Stimulated activated CD4-positive, alpha-beta T cell treated with anti-CD3 and anti-CD28 coated beads, Interleukin-1b, Interleukin-23, amount 100 ng/mL, for 4 hours (primary cell): ENCODE measurements at regions not wholly inside any gene's neighbourhood (a gene's known extent, or its start where the extent isn't known, plus 50 kb on each side); places are given as distances from the start of the nearest gene placed in this dataset.
A peak's percentile ranks its signal among the peaks of the same experiment; 100 is the strongest.
"Not testable (repeated sequence)": the region's sequence is repeated elsewhere in the genome, so short reads cannot be mapped to it uniquely, and the experiment has no call there.

Source experiments
- DNase-seq, 2 donors: peaks; one replicate each; pipeline ENCODE4 v3.0.0-alpha.2; 2020; ENCODE audit warnings: low read depth in 2 of 2

DNA sequence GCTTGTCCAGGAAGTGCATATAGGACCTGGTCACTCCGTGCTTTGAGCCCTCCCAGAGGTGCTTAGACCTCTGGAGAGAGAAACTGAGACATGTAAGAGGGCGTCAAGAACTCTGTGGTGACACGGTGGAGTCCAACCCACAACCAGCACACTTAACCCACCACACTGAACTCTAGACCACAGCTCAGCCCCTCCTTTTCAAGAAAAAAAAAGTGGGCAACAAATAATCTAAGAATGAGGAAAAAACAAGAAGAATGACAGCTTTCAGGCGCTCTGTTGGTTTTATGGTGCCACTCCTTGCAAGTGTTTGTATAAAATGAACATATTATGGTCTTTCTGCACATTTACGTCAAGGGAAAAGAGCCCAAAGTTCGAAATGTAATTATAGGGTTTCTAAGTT is 50.2 kb upstream of the SNAPC3 start:
- DNase-seq, result no peak

DNA sequence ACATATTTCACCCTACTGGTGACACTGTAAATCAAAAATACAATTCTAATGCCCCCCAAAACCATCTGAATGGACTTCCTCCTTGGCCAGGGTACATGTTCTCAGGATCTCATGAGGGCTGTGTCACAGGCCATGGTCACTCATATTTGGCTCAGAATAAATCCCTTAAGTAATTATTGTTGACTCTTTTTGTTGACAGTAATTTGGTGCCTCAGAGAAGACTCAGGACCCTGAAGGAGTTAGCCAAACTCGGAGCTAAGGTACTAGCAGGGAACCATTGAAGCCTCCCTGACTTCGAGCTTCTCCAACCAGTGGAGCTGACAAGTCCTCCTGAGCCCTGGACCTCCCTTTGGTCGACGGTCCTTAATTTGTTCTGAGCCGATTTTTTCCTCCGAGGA is 51.2 kb upstream of the SNAPC3 start:
- DNase-seq, result no peak

DNA sequence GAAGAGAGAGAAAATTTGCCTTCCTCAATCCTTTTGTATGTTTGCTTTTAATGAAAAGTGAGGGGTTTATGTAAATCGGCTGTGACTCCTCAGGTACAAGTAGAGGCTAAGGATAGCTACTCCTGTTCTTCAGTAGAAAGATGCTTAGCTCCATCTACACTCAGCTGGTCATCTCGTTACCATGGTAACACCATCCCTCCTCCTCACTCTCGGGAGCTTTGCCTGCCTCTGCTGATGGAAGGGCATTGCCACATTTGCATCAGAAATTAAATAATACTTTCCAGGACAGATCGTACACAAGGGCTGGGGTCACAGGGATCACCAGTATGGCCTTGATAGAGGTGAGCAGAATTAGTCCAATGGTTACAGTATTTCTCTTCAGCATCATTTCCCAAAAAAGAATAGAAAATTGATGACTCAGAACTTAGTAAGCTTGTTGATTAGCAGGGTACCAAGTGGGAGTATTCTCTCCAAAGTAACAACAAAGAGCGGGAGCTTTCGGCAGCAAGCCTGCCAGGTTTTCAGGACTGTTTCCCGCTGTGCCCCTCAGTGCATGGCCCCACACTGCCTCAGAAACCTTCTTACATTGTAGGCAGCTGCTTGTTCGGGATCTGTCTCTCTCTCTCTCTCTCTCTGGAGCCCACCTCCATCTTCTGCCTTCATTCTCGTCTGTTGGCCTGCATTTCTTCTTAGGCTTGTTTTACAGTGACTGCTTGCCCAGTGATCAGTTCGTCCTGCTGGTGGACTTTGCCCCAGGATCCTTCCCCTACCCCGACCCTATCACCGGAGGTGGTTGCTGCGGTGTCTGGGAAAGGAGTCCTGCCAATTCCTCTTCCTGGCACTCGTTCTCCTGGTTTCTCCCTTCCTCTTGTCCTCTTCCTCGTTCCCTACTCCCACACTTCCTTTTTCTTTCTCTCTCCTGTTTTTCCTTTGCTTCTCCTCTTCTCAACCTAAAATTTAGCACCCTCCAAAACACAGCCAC is 51.9 kb upstream of the SNAPC3 start:
- no peak for DNase-seq

DNA sequence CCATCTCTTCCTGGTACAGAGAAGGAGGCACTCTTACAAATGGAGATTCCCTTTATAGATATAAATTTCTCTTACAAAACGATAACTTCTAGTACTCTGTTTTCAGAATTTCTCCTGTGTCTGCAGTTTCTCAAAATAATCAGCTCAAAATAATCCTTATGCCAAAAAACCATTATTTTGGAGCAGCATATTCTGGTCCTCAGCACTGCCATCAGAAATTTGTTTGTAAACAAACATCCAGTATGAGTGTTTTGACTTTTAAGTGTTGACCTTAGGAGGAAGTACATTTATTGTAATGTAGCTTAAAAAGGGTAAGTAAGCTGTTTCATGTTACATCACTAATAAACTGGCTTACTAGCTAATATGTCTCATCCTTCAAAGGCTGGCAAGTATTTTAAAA is 52.8 kb upstream of the SNAPC3 start:
- no peak for DNase-seq

DNA sequence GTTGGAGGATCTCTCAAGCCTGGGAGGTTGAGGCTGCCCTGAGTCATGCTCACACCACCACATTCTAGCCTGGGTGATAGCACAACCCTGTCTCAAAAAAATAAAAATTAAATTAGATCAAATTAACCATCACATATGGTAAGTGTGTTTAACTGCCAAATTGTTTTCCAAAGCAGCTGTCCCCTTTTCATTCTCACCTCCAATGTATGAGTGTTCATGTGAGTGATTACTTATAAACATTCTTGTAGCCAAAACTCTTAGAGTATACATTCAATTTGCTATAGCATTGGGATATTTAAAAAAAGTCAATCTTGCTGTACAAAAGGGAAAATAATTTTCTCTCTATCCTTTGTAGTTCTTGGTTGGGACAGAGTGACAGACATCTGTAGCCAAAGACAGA is 53.4 kb upstream of the SNAPC3 start:
- DNase-seq, result no peak

DNA sequence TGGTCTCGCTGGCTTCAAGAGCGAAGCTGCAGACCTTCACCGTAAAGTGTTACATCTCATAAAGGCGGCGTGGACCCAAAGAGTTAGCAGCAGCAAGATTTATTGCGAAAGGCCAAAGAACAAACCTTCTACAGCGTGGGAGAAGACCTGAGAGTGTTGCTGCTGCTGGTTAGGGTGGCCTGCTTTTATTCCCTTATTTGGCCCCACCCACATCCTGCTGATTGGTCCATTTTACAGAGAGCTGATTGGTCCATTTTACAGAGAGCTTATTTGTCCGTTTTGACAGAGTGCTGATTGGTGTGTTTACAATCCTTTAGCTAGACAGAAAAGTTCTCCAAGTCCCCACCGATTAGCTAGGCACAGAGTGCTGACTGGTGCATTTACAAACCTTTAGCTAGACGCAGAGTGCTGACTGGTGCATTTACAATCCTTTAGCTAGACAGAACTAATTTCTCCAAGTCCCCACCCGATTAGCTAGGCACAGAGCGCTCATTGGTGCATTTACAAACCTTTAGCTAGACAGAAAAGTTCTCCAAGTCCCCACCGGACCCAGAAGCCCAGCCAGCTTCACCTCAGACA is 57.6 kb upstream of the SNAPC3 start:
- DNase-seq, result not testable (repeated sequence)

DNA sequence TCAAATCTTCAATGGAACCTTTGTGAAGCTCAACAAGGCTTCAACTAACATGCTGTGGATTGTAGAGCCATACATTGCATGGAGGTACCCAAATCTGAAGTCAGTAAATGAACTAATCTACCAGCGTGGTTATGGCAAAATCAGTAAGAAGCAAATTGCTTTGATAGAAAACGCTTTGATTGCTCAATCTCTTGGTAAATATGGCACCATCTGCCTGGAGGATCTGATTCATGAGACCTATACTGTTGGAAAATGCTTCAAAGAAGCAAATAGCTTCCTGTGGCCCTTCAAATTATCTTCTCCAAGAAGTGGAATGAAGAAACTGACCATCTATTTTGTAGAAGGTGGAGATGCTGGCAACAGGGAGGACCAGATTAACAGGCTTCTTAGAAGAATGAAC is 54.7 kb upstream of the TTC39B start:
- DNase-seq, result no peak

DNA sequence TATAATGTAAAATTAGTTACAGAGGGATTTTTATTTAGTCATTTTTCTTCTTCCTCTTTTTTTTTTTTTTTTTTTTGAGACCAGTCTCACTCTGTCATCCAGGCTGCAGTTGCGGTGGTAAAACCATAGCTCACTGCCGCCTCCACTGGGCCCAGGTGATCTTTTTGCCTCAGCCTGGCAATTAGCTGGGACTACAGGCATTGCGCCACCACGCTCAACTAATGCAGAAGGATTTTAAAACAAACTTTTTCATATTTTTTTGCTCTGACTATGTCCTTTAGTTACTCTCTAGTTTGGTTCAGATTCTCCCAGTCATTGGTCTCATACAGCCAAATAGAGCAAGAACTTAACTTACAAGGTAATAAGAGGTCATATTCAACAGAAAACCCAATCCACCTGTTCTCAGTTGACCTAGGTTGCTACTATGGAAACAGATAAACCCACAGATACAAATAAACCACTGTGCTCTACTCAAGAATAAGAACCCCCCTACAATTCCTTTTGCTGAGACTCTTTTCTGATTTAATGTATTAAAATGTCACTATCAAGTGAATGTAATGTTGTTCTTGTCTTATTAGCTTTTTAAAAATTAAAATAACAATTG is 50.1 kb upstream of the TTC39B start:
- DNase-seq, result peak in 1 of 2 donors; percentile 20
